LNCaP clone FGC (cell line): ENCODE measurements at regions not wholly inside any gene's neighbourhood (a gene's known extent, or its start where the extent isn't known, plus 50 kb on each side); places are given as distances from the start of the nearest gene placed in this dataset.
"Not testable (repeated sequence)": the region's sequence is repeated elsewhere in the genome, so short reads cannot be mapped to it uniquely, and the experiment has no call there.

ENCODE experiments used
- DNase-seq: peaks from one replicate; pipeline ENCODE4 v3.0.0-alpha.2; 2011; ENCODE audit warnings: low read depth
- H3K4me3 ChIP-seq: 2 replicates; pipeline ENCODE4 v1.5.1; 2011; ENCODE audit warnings: mild to moderate bottlenecking, low read depth, low read length, control low read depth
- CTCF ChIP-seq: IDR thresholded peaks from 2 replicates; pipeline ENCODE4 v1.5.1; 2012; ENCODE audit warnings: mild to moderate bottlenecking; ENCODE audit not compliant: control insufficient read depth, insufficient read depth; ENCODE audit errors: extremely low read depth

- H3K4me3 ChIP-seq, result no peak overlapping the region
- DNase-seq, result no peak
- TF ChIP-seq CTCF, result no peak
Measured at GRCh38 chr12:107377596-107378385, 284.4 kb upstream of the CRY1 start.

- DNase-seq, result no peak
- H3K4me3 ChIP-seq, result no peak overlapping the region
- no peak for TF ChIP-seq CTCF
Measured at GRCh38 chr12:107378609-107379008, 285.3 kb upstream of the CRY1 start.

- not testable (repeated sequence) for DNase-seq, H3K4me3 ChIP-seq
Measured at GRCh38 chr12:107379142-107379851, 285.9 kb upstream of the CRY1 start.

GRCh38 chr12:107379852-107380567 lies 286.7 kb upstream of the CRY1 start:
- DNase-seq, result peak; percentile 54
- TF ChIP-seq CTCF, result no peak
- H3K4me3 ChIP-seq, result no peak overlapping the region

- H3K4me3 ChIP-seq, result no peak overlapping the region
- no peak for DNase-seq
- TF ChIP-seq CTCF, result no peak
Measured at GRCh38 chr12:107384645-107385044, 291.3 kb upstream of the CRY1 start.

- no peak for DNase-seq
- TF ChIP-seq CTCF, result no peak
- no peak overlapping the region for H3K4me3 ChIP-seq
Measured at GRCh38 chr12:107385509-107385908, 292.2 kb upstream of the CRY1 start.

- H3K4me3 ChIP-seq, result no peak overlapping the region
- DNase-seq, result no peak
- no peak for TF ChIP-seq CTCF
Measured at GRCh38 chr12:107386569-107386968, 293.2 kb upstream of the CRY1 start.
